A549 (cell line): ENCODE measurements at regions not wholly inside any gene's neighbourhood (a gene's known extent, or its start where the extent isn't known, plus 50 kb on each side); places are given as distances from the start of the nearest gene placed in this dataset.

ENCODE experiments used
- ATAC-seq, 2 experiments: fragments of 200-7000 bp in 1 of 2; fragments of >200 bp in 1 of 2; cut with Nextera tagmentation in 1 of 2; cut with Tn5 transposase in 1 of 2; 3 replicates each; pipeline versions ENCODE4 v1.8.0 to v1.9.1; 2018 to 2020; ENCODE audit warnings: mild to moderate bottlenecking in 1 of 2, moderate library complexity in 1 of 2
- CTCF ChIA-PET: fragments of 300-600 bp; sonication (Branson Sonifier 250); formaldehyde crosslinking; extraction: SDS; loops from one replicate; lab custom pipeline; 2021; ENCODE audit warnings: antibody characterized with exemption, inconsistent platforms; lab: Yijun Ruan, JAX
- POLR2A ChIA-PET: fragments of 350-600 bp; formaldehyde crosslinking; extraction: SDS; loops from one replicate; lab custom pipeline; 2021; ENCODE audit warnings: antibody characterized with exemption, inconsistent platforms; lab: Yijun Ruan, JAX
- DNase-seq, 2 experiments: peaks; one replicate each; pipeline versions ENCODE4 v3.0.0 to v3.0.0-alpha.2; 2011 to 2016; ENCODE audit warnings: low read depth in 1 of 2, low spot score in 1 of 2
- FAIRE-seq: peaks from 2 replicates; lab custom pipeline; 2011; peaks lifted over from hg19 to GRCh38; lab: Jason Lieb, UNC
- H3K27ac ChIP-seq, 2 experiments: fragments of >200 bp; sonication (Bioruptor Twin); formaldehyde crosslinking; 3 replicates each; pipeline ENCODE4 v1.5.1; 2016 to 2017
- H3K4me1 ChIP-seq: fragments of >200 bp; sonication (Bioruptor Twin); formaldehyde crosslinking; 3 replicates; pipeline ENCODE4 v1.6.1; 2016
- H3K4me2 ChIP-seq: fragments of >200 bp; sonication (Bioruptor Twin); formaldehyde crosslinking; 3 replicates; pipeline ENCODE4 v1.6.1; 2016
- H3K4me3 ChIP-seq: fragments of >200 bp; sonication (Bioruptor Twin); formaldehyde crosslinking; 3 replicates; pipeline ENCODE4 v1.5.1; 2016
- H3K9me3 ChIP-seq: fragments of >200 bp; sonication (Bioruptor Twin); formaldehyde crosslinking; 3 replicates; pipeline ENCODE4 v1.6.1; 2016
- ATOH8 ChIP-seq: fragments of 250-450 bp; sonication (Bioruptor Pico); IDR thresholded peaks from 2 replicates; pipeline ENCODE4 v1.5.0; 2020; ENCODE audit warnings: low read depth, mild to moderate bottlenecking, moderate library complexity
- CTCF ChIP-seq: fragments of >200 bp; sonication (Bioruptor Twin); formaldehyde crosslinking; IDR thresholded peaks from 3 replicates; pipeline ENCODE4 v1.5.1; 2016
- ELK1 ChIP-seq: fragments of 150-350 bp; IDR thresholded peaks from 2 replicates; pipeline ENCODE4 v1.6.1; 2014; ENCODE audit warnings: low read depth, mild to moderate bottlenecking, low read length
- FOSL2 ChIP-seq, 2 experiments: fragments of 450-650 bp in 1 of 2; fragments of >200 bp in 1 of 2; sonication (Bioruptor Twin) in 1 of 2; formaldehyde crosslinking; IDR thresholded peaks; 2 replicates each; pipeline versions ENCODE4 v1.5.0 to v1.6.1; 2016 to 2020; ENCODE audit warnings: mild to moderate bottlenecking in 1 of 2, moderate library complexity in 1 of 2
- FOXS1 ChIP-seq: fragments of 250-450 bp; sonication (Bioruptor Pico); IDR thresholded peaks from 2 replicates; pipeline ENCODE4 v1.5.0; 2020; ENCODE audit warnings: mild to moderate bottlenecking, moderate library complexity
- HES2 ChIP-seq: fragments of >200 bp; sonication (Bioruptor Twin); formaldehyde crosslinking; IDR thresholded peaks from 2 replicates; pipeline ENCODE4 v1.6.1; 2016
- HEYL ChIP-seq: fragments of 250-450 bp; sonication (Bioruptor Pico); IDR thresholded peaks from 2 replicates; pipeline ENCODE4 v1.8.0; 2021; ENCODE audit warnings: mild to moderate bottlenecking, moderate library complexity
- HMGXB4 ChIP-seq: fragments of 250-450 bp; sonication (Bioruptor Pico); IDR thresholded peaks from 2 replicates; pipeline ENCODE4 v1.5.0; 2021; ENCODE audit warnings: mild to moderate bottlenecking, moderate library complexity, borderline replicate concordance
- JUNB ChIP-seq: fragments of >200 bp; sonication (Bioruptor Twin); formaldehyde crosslinking; IDR thresholded peaks from 2 replicates; pipeline ENCODE4 v1.6.1; 2016
- KDM1A ChIP-seq: fragments of 200-600 bp; sonication (generic); IDR thresholded peaks from 2 replicates; pipeline ENCODE4 v1.6.1; 2016; ENCODE audit warnings: low read depth, mild to moderate bottlenecking
- MAX ChIP-seq: IDR thresholded peaks from 2 replicates; pipeline ENCODE4 v1.6.1; 2012
- NPAS2 ChIP-seq: fragments of 250-450 bp; sonication (Bioruptor Pico); IDR thresholded peaks from 2 replicates; pipeline ENCODE4 v1.8.0; 2022; ENCODE audit warnings: mild to moderate bottlenecking, moderate library complexity, borderline replicate concordance
- PBX3 ChIP-seq: IDR thresholded peaks from 2 replicates; pipeline ENCODE4 v1.6.1; 2012
- POLR2AphosphoS2 ChIP-seq: conservative IDR thresholded peaks from 2 replicates; pipeline ENCODE4 v1.6.1; 2012; ENCODE audit warnings: low read length, improper control_type of control experiment, inconsistent platforms
- RAD21 ChIP-seq, 2 experiments: fragments of >200 bp in 1 of 2; sonication (Bioruptor Twin) in 1 of 2; formaldehyde crosslinking in 1 of 2; IDR thresholded peaks in 1 of 2; conservative IDR thresholded peaks in 1 of 2; 2 replicates in 1 of 2; 3 replicates in 1 of 2; pipeline ENCODE4 v1.6.1; 2012 to 2018; ENCODE audit warnings: inconsistent platforms in 1 of 2
- SMC3 ChIP-seq: fragments of >200 bp; sonication (Bioruptor Twin); formaldehyde crosslinking; IDR thresholded peaks from 3 replicates; pipeline ENCODE4 v1.6.1; 2018; ENCODE audit warnings: inconsistent platforms
- TP53 ChIP-seq: fragments of 250-450 bp; sonication (Bioruptor Pico); IDR thresholded peaks from 2 replicates; pipeline ENCODE4 v1.5.0; 2021; ENCODE audit warnings: mild to moderate bottlenecking, moderate library complexity
- ZC3H11A ChIP-seq: fragments of 450-650 bp; IDR thresholded peaks from 2 replicates; pipeline ENCODE4 v1.6.1; 2014; ENCODE audit warnings: antibody characterized with exemption, mild to moderate bottlenecking
- ZSCAN20 ChIP-seq: fragments of 250-450 bp; sonication (Bioruptor Pico); IDR thresholded peaks from 2 replicates; pipeline ENCODE4 v1.8.0; 2022; ENCODE audit warnings: mild to moderate bottlenecking, moderate library complexity
- WGBS: methylation state at CpG from one replicate; pipeline ENCODE4 v1.1.6; 2017; ENCODE audit errors: missing lambda C conversion rate; 5-methylcytosine and 5-hydroxymethylcytosine counted together

- no peak for ATAC-seq
- POLR2A ChIA-PET, result no interaction called here
Observed at GRCh38 chr14:76643887-76644286, 117.4 kb upstream of the VASH1 start.

GRCh38 chr14:76644855-76645518 lies 116.3 kb upstream of the VASH1 start:
- ChIA-PET CTCF (interaction anchor here (0.6 to 5.9 kb wide), 25 partner anchors 9 to 989 kb away, joined by 3 to 66 read pairs (median 4); no protein-coding TSS in a partner anchor), POLR2A (no interaction called here)
- TF ChIP-seq POLR2AphosphoS2 (no peak), CTCF (peak; percentile 75), SMC3 (peak; percentile 64), RAD21 (conservative IDR thresholded peaks at IDR 0.05 in 1 of 2, IDR thresholded peaks at IDR 0.05 in 1 of 2) (peak; percentile 85 to 86), ZC3H11A (no peak), HEYL (CRISPR knock-in tag) (no peak)
- no peak overlapping the region for H3K4me3 ChIP-seq
- ATAC-seq (peak; percentile 81 to 88; a peak in 5 of 6 replicates), DNase-seq (peak; percentile 39 to 58), FAIRE-seq (no peak)
- H3K4me1 ChIP-seq, result no peaks in the 10 kb centered on the region
- no peaks in the 10 kb centered on the region for H3K9me3 ChIP-seq
- H3K4me2 ChIP-seq, result no peak overlapping the region
- no peak overlapping the region for H3K27ac ChIP-seq
- WGBS, result 6% methylated on average over 13 of the region's 13 CpGs

More at GRCh38 chr14:76643887-76644286, 117.4 kb upstream of the VASH1 start:
- no peaks in the 10 kb centered on the region for H3K9me3 ChIP-seq
- WGBS, result 20% methylated on average over 6 of the region's 6 CpGs
- no peak overlapping the region for H3K4me2 ChIP-seq
- no peak overlapping the region for H3K27ac ChIP-seq
- FAIRE-seq (no peak), DNase-seq (no peak)
- TF ChIP-seq ATOH8 (CRISPR knock-in tag) (no peak), TP53 (CRISPR knock-in tag) (no peak), PBX3 (no peak), RAD21 (conservative IDR thresholded peaks at IDR 0.05 in 1 of 2, IDR thresholded peaks at IDR 0.05 in 1 of 2) (no peak), FOSL2 (IDR thresholded peaks at IDR 0.05) (no peak), FOSL2 (CRISPR knock-in tag; IDR thresholded peaks at IDR 0.05) (no peak), JUNB (no peak)
- H3K4me3 ChIP-seq, result no peak overlapping the region
- CTCF ChIA-PET, result interaction anchor here (1.0 to 5.9 kb wide), 7 partner anchors 10 to 597 kb away, joined by 3 to 66 read pairs (median 6); no protein-coding TSS in a partner anchor
- H3K4me1 ChIP-seq, result no peaks in the 10 kb centered on the region

- Histone ChIP-seq H3K9me3 (no peaks in the 10 kb centered on the region), H3K4me3 (no peak overlapping the region), H3K4me1 (no peaks in the 10 kb centered on the region), H3K4me2 (no peak overlapping the region), H3K27ac (no peak overlapping the region)
- TF ChIP-seq ELK1 (no peak), ZSCAN20 (CRISPR knock-in tag) (no peak), KDM1A (no peak), SMC3 (peak; percentile 28; the same call in 1 of the 3 replicates), HES2 (no peak), CTCF (peak; percentile 73), FOXS1 (CRISPR knock-in tag) (no peak), NPAS2 (CRISPR knock-in tag) (no peak), MAX (no peak), HMGXB4 (CRISPR knock-in tag) (no peak), RAD21 (conservative IDR thresholded peaks at IDR 0.05 in 1 of 2, IDR thresholded peaks at IDR 0.05 in 1 of 2) (peak; percentile 59 to 73)
- peak; percentile 84 for FAIRE-seq
- ATAC-seq, result peak; percentile 71 to 89; a peak in 4 of 6 replicates
- POLR2A ChIA-PET, result no interaction called here
- peak; percentile 71 for DNase-seq
- WGBS, result 49% methylated on average over 7 of the region's 7 CpGs
- CTCF ChIA-PET, result interaction anchor here (0.6 to 5.9 kb wide), 27 partner anchors 8 to 1071 kb away, joined by 3 to 66 read pairs (median 4); no protein-coding TSS in a partner anchor
Observed at GRCh38 chr14:76647697-76648298, 113.5 kb upstream of the VASH1 start.
